K562 (cell line): ENCODE measurements at regions not wholly inside any gene's neighbourhood (a gene's known extent, or its start where the extent isn't known, plus 50 kb on each side); places are given as distances from the start of the nearest gene placed in this dataset.
A peak's percentile ranks its signal among the peaks of the same experiment; 100 is the strongest.

Experiments
- ATAC-seq: fragments of 200-7000 bp; cut with Tn5 transposase; 3 replicates; pipeline ENCODE4 v1.9.1; 2020; ENCODE audit warnings: moderate library complexity
- BruUV-seq: library from RNA; stranded (reverse); fragments of 400-500 nt; replicated peaks from 2 replicates; lab custom pipeline; 2021; lab: Mats Ljungman, UMichigan
- CTCF ChIA-PET: fragments of 300-600 bp; formaldehyde crosslinking; extraction: SDS; loops from one replicate; lab custom pipeline; 2021; ENCODE audit warnings: low intra/inter-chr PET ratio; lab: Yijun Ruan, JAX
- POLR2A ChIA-PET: fragments of 300-600, 350-650 bp; sonication (Branson Sonifier 250); formaldehyde crosslinking; extraction: SDS; loops from one replicate; lab custom pipeline; 2021; ENCODE audit warnings: antibody characterized with exemption, inconsistent platforms; lab: Yijun Ruan, JAX
- DNase-seq, 4 experiments: peaks; one replicate each; pipeline versions ENCODE4 v3.0.0 to v3.0.0-alpha.2; 2011 to 2018; ENCODE audit warnings: low spot score in 3 of 4, mixed read lengths in 3 of 4; ENCODE audit errors: extremely low read depth in 1 of 4
- FAIRE-seq: peaks from 2 replicates; lab custom pipeline; 2011; peaks lifted over from hg19 to GRCh38; lab: Jason Lieb, UNC
- H2AFZ ChIP-seq: 2 replicates; pipeline ENCODE4 v1.6.0; 2011; ENCODE audit warnings: low read depth, low read length, control low read depth, inconsistent platforms
- H3K27ac ChIP-seq: fragments of 200-600 bp; 3 replicates; pipeline ENCODE4 v1.8.0; 2011; ENCODE audit warnings: low read depth, mild to moderate bottlenecking, control low read depth, inconsistent platforms, low read length, moderate library complexity, mixed read lengths; ENCODE audit errors: extremely low read depth
- H3K27me3 ChIP-seq, 2 experiments: fragments of 300-600 bp in 1 of 2; 2 replicates in 1 of 2; 3 replicates in 1 of 2; pipeline versions ENCODE4 v1.6.0 to v1.8.0; 2011; ENCODE audit warnings: inconsistent platforms in 2 of 2, low read length in 2 of 2, mild to moderate bottlenecking in 1 of 2, mixed read lengths in 1 of 2, moderate library complexity in 1 of 2; ENCODE audit not compliant: control insufficient read depth in 2 of 2, insufficient read depth in 2 of 2
- H3K36me3 ChIP-seq: fragments of 300-600 bp; 3 replicates; pipeline ENCODE4 v1.8.0; 2011; ENCODE audit warnings: mild to moderate bottlenecking, low read length, inconsistent platforms; ENCODE audit not compliant: control insufficient read depth, insufficient read depth
- H3K4me1 ChIP-seq, 2 experiments: fragments of 200-600 bp in 1 of 2; replicated peaks in 1 of 2; 2 replicates in 1 of 2; 3 replicates in 1 of 2; pipeline versions ENCODE4 v1.5.1 to v1.8.0; 2011; ENCODE audit warnings: inconsistent platforms in 2 of 2, low read length in 2 of 2, mild to moderate bottlenecking in 1 of 2, mixed read lengths in 1 of 2, moderate library complexity in 1 of 2; ENCODE audit not compliant: control insufficient read depth in 2 of 2, insufficient read depth in 2 of 2
- H3K4me2 ChIP-seq: 2 replicates; pipeline ENCODE4 v1.6.1; 2011; ENCODE audit warnings: low read length, control low read depth, inconsistent platforms, mixed read lengths; ENCODE audit not compliant: insufficient read depth
- H3K4me3 ChIP-seq: fragments of 200-600 bp; sonication (generic), shearing (Covaris generic); 2 replicates; pipeline ENCODE4 v1.5.1; 2016; ENCODE audit warnings: control low read depth, inconsistent platforms
- H3K79me2 ChIP-seq: fragments of 200-600 bp; 3 replicates; pipeline ENCODE4 v1.8.0; 2011; ENCODE audit warnings: low read length, inconsistent platforms; ENCODE audit not compliant: control insufficient read depth, insufficient read depth
- H3K9ac ChIP-seq, 2 experiments: 2 replicates each; pipeline versions ENCODE4 v1.6.0 to v1.6.1; 2011; ENCODE audit warnings: low read depth in 2 of 2, low read length in 2 of 2, control low read depth in 1 of 2, inconsistent platforms in 1 of 2, mild to moderate bottlenecking in 1 of 2, mixed read lengths in 1 of 2; ENCODE audit not compliant: insufficient read depth in 1 of 2
- H3K9me1 ChIP-seq: one replicate; pipeline ENCODE4 v1.6.0; 2011; ENCODE audit warnings: inconsistent platforms, mild to moderate bottlenecking, low read length, moderate library complexity; ENCODE audit not compliant: control insufficient read depth, insufficient read depth
- H3K9me3 ChIP-seq: replicated peaks from 2 replicates; pipeline ENCODE4 v1.5.1; 2011; ENCODE audit warnings: low read depth, low read length, inconsistent platforms; ENCODE audit not compliant: control insufficient read depth, insufficient read depth
- H4K20me1 ChIP-seq: replicated peaks from 2 replicates; pipeline ENCODE4 v1.6.1; 2011; ENCODE audit warnings: low read length, inconsistent platforms, mixed read lengths; ENCODE audit not compliant: control insufficient read depth, insufficient read depth
- ESRRA ChIP-seq: fragments of 450-650 bp; IDR thresholded peaks from 2 replicates; pipeline ENCODE4 v1.6.1; 2014; ENCODE audit warnings: low read depth, mild to moderate bottlenecking, moderate library complexity, borderline replicate concordance
- GTF3C2 ChIP-seq: IDR thresholded peaks from 3 replicates; pipeline ENCODE4 v1.6.1; 2011; ENCODE audit warnings: borderline replicate concordance, mild to moderate bottlenecking, moderate library complexity; ENCODE audit not compliant: insufficient read length; ENCODE audit errors: extremely low read depth
- SAFB ChIP-seq: fragments of 200-400 bp; formaldehyde crosslinking; IDR thresholded peaks from 2 replicates; pipeline ENCODE4 v1.6.1; 2017; ENCODE audit warnings: low read depth, low read length, borderline replicate concordance
- ZFP36 ChIP-seq: fragments of 150-350 bp; IDR thresholded peaks from 2 replicates; pipeline ENCODE4 v1.6.1; 2018; ENCODE audit warnings: low read length, low read depth; ENCODE audit not compliant: partially characterized antibody
- WGBS: fragments of 100-300 bp; shearing (Covaris generic); methylation state at CpG from one replicate; pipeline ENCODE4 v1.1.6; 2016; ENCODE audit warnings: low coverage, mixed read lengths; ENCODE audit not compliant: insufficient coverage; ENCODE audit errors: missing lambda C conversion rate; 5-methylcytosine and 5-hydroxymethylcytosine counted together
- in situ Hi-C: fragments of 300-500 bp; cut with MboI; formaldehyde crosslinking; loops from 4 replicates; pipeline ENCODE4 v1.15.0; 2018; ENCODE audit warnings: inconsistent platforms, mixed read lengths
- intact Hi-C: fragments of 100-400 bp; cut with micrococcal nuclease; formaldehyde crosslinking; loops from 2 replicates; pipeline ENCODE4 v1.14.2; 2022

- TF ChIP-seq GTF3C2 (no peak), ESRRA (no peak)
Observed at GRCh38 chr2:22579341-22579740, 805.6 kb upstream of the KLHL29 start (continued).

- Histone ChIP-seq H3K9ac (no peak overlapping the region), H3K36me3 (no peaks in the 10 kb centered on the region), H3K79me2 (no peaks in the 10 kb centered on the region), H3K4me1 (no peaks in the 10 kb centered on the region), H4K20me1 (no peaks in the 10 kb centered on the region), H3K27me3 (no peaks in the 10 kb centered on the region), H3K4me3 (no peak overlapping the region), H3K9me3 (no peaks in the 10 kb centered on the region), H3K27ac (no peak overlapping the region), H3K9me1 (no peaks in the 10 kb centered on the region), H3K4me2 (no peak overlapping the region), H2AFZ (no peak overlapping the region)
- TF ChIP-seq SAFB (no peak), ZFP36 (peak; percentile 60)
- 3% methylated on average over 3 of the region's 3 CpGs for WGBS
- DNase-seq (no peak), ATAC-seq (no peak), FAIRE-seq (no peak)
- ChIA-PET POLR2A (no interaction called here), CTCF (no interaction called here)
- intact Hi-C loops, result no loop called here
- no TSS peak for BruUV-seq
- in situ Hi-C loops, result no loop called here
Observed at GRCh38 chr2:22582107-22582506, 802.9 kb upstream of the KLHL29 start.
